Esophagus muscularis mucosa (tissue), 3 donors: ENCODE measurements at regions not wholly inside any gene's neighbourhood (a gene's known extent, or its start where the extent isn't known, plus 50 kb on each side); places are given as distances from the start of the nearest gene placed in this dataset.

Source experiments
- CTCF ChIP-seq, 3 experiments: fragments of 200-600 bp in 2 of 3; fragments of 450-650 bp in 1 of 3; sonication (generic) in 2 of 3; IDR thresholded peaks; one replicate each; pipeline ENCODE4 v1.5.1; 2017 to 2019; ENCODE audit warnings: antibody characterized with exemption in 3 of 3, mild to moderate bottlenecking in 2 of 3, moderate library complexity in 1 of 3
- POLR2A ChIP-seq: fragments of 450-650 bp; IDR thresholded peaks from one replicate; pipeline ENCODE4 v1.6.1; 2017; ENCODE audit warnings: antibody characterized with exemption, moderate library complexity, mild to moderate bottlenecking, low read depth

GRCh38 chr2:121994238-121995206 lies 239.1 kb downstream of the TSN start:
- TF ChIP-seq POLR2A (no peak), CTCF (IDR thresholded peaks at IDR 0.05) (no peak)
